Chondrocyte (in vitro differentiated cells): ENCODE measurements at regions not wholly inside any gene's neighbourhood (a gene's known extent, or its start where the extent isn't known, plus 50 kb on each side); places are given as distances from the start of the nearest gene placed in this dataset.
"Not testable (repeated sequence)": the region's sequence is repeated elsewhere in the genome, so short reads cannot be mapped to it uniquely, and the experiment has no call there.

Source experiments
- DNase-seq: peaks from one replicate; pipeline ENCODE4 v3.0.0; 2021; ENCODE audit warnings: mixed read lengths, low spot score
- H3K27ac Mint-ChIP-seq: one replicate; pipeline ENCODE4 v1.8.0; 2021; ENCODE audit warnings: mild to moderate bottlenecking, moderate library complexity, mixed read lengths; ENCODE audit not compliant: unreplicated experiment
- H3K27me3 Mint-ChIP-seq: 2 replicates; pipeline ENCODE4 v1.8.0; 2021; ENCODE audit warnings: low read depth, mixed read lengths
- H3K36me3 Mint-ChIP-seq: 2 replicates; pipeline ENCODE4 v1.8.0; 2021; ENCODE audit warnings: low read depth, mixed read lengths
- H3K4me1 Mint-ChIP-seq: 2 replicates; pipeline ENCODE4 v1.8.0; 2021; ENCODE audit warnings: low read depth, mild to moderate bottlenecking, mixed read lengths
- H3K4me3 Mint-ChIP-seq: one replicate; pipeline ENCODE4 v1.8.0; 2021; ENCODE audit warnings: mild to moderate bottlenecking, moderate library complexity, mixed read lengths; ENCODE audit not compliant: unreplicated experiment
- H3K9me3 Mint-ChIP-seq: 2 replicates; pipeline ENCODE4 v1.8.0; 2021; ENCODE audit warnings: low read depth, mixed read lengths
- TF ChIP-seq, protein P1 (sequence below): fragments of 200-600 bp; sonication (generic); IDR thresholded peaks from 2 replicates; pipeline ENCODE4 v1.5.0; 2021; ENCODE audit warnings: antibody characterized with exemption, mild to moderate bottlenecking, moderate library complexity

DNA sequence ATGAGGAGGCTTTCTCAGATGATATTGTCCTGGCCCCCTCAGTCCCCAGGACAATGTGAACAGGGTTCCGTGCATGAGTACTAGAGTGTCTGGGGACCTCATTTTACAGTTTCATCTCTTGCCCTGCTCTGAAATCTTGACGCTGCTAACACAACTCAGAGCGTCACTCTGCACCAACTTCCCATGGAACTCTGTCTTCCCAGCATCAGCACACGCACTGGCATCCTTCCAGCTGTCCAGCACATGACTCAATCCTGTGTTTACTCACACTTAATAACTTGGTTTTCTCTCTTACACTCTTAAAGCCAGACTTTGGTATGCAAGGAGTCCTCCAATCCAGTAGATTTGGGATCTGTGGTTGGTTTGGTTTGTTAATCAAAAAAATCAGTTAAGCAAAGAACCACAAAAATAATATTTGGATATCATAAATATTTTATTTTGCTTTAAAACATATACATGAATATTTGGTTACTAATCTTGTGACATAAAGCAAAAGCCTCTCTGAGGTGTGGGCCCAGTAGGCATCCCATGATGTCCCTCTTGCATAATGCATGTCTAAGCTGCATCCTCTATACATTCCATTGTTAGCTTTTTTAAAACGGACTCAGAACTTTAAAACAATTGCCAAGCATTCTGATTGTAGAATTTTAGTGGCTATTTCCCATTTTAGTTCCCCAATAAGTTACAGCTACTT lies 131.0 kb downstream of the CXCL12 start:
- no peak for DNase-seq
- H3K27me3 Mint-ChIP-seq, result peaks cover 4% of the 10 kb centered on the region
- TF ChIP-seq, protein P1, sequence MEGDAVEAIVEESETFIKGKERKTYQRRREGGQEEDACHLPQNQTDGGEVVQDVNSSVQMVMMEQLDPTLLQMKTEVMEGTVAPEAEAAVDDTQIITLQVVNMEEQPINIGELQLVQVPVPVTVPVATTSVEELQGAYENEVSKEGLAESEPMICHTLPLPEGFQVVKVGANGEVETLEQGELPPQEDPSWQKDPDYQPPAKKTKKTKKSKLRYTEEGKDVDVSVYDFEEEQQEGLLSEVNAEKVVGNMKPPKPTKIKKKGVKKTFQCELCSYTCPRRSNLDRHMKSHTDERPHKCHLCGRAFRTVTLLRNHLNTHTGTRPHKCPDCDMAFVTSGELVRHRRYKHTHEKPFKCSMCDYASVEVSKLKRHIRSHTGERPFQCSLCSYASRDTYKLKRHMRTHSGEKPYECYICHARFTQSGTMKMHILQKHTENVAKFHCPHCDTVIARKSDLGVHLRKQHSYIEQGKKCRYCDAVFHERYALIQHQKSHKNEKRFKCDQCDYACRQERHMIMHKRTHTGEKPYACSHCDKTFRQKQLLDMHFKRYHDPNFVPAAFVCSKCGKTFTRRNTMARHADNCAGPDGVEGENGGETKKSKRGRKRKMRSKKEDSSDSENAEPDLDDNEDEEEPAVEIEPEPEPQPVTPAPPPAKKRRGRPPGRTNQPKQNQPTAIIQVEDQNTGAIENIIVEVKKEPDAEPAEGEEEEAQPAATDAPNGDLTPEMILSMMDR, result no peak
- peak overlapping the region; percentile 70 for H3K27ac Mint-ChIP-seq
- H3K36me3 Mint-ChIP-seq, result peaks cover under 1% of the 10 kb centered on the region
- H3K4me1 Mint-ChIP-seq, result peaks cover 16% of the 10 kb centered on the region
- H3K9me3 Mint-ChIP-seq, result no peaks in the 10 kb centered on the region
- H3K4me3 Mint-ChIP-seq, result no peak overlapping the region

- not testable (repeated sequence) for H3K27ac Mint-ChIP-seq, H3K36me3 Mint-ChIP-seq, H3K27me3 Mint-ChIP-seq, DNase-seq, H3K9me3 Mint-ChIP-seq, H3K4me3 Mint-ChIP-seq
- H3K4me1 Mint-ChIP-seq, result peaks cover 16% of the 10 kb centered on the region
Observed at GRCh38 chr10:44252631-44253030, 132.3 kb downstream of the CXCL12 start.

DNA sequence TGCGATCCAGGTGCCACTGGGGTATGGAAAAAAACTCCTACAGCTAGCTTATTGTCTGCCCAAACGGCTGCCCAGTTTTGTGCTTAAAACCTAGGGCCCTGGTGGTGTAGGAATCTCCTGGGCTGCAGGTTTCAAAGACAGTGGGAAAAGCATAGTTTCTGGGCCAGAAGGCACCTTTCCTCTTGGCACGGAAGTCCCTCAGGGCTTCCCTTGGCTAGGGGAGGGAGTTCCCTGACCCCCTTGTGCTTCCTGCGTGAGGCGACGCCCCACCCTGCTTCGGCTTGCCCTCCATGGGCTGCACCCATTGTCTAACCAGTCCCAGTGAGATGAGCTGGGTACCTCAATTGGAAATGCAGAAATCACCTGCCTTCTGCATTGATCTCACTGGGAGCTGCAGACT lies 135.0 kb downstream of the CXCL12 start:
- peaks cover 22% of the 10 kb centered on the region for H3K4me1 Mint-ChIP-seq
- not testable (repeated sequence) for H3K36me3 Mint-ChIP-seq, H3K27me3 Mint-ChIP-seq, H3K4me3 Mint-ChIP-seq, DNase-seq, H3K27ac Mint-ChIP-seq
- peaks cover 16% of the 10 kb centered on the region for H3K9me3 Mint-ChIP-seq

- Mint-ChIP-seq H3K27ac (no peak overlapping the region), H3K36me3 (peaks cover 2% of the 10 kb centered on the region), H3K27me3 (peaks cover 5% of the 10 kb centered on the region), H3K4me3 (no peak overlapping the region), H3K4me1 (peaks cover 22% of the 10 kb centered on the region), H3K9me3 (peaks cover 16% of the 10 kb centered on the region)
- TF ChIP-seq, protein P1, result no peak
- no peak for DNase-seq
Observed at GRCh38 chr10:44249490-44249889, 135.4 kb downstream of the CXCL12 start.

DNA sequence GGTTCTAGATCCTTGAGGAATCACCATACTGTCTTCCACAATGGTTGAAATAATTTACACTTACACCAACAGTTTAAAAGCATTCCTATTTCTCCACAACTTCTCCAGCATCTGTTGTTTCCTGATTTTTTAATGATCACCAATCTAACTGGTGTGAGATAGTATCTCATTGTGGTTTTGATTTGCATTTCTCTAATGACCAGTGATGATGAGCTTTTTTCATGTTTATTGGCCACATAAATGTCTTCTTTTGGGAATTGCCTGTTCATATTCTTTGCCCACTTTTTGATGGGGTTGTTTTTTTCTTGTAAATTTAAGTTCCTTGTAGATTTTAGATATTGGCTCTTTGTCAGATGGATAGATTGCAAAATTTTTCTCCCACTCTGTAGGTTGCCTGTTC lies 138.2 kb downstream of the CXCL12 start:
- H3K27me3 Mint-ChIP-seq, result peaks cover 11% of the 10 kb centered on the region
- H3K36me3 Mint-ChIP-seq, result not testable (repeated sequence)

GRCh38 chr10:44246287-44246686 lies 138.6 kb downstream of the CXCL12 start:
- H3K4me3 Mint-ChIP-seq, H3K4me1 Mint-ChIP-seq, H3K27ac Mint-ChIP-seq, H3K36me3 Mint-ChIP-seq, DNase-seq: not testable (repeated sequence)
- Mint-ChIP-seq H3K27me3 (peaks cover 11% of the 10 kb centered on the region), H3K9me3 (peaks cover 21% of the 10 kb centered on the region)

More for the DNA sequence above, 138.2 kb downstream of the CXCL12 start:
- H3K4me3 Mint-ChIP-seq, H3K27ac Mint-ChIP-seq, DNase-seq, H3K4me1 Mint-ChIP-seq: not testable (repeated sequence)
- H3K9me3 Mint-ChIP-seq, result peaks cover 21% of the 10 kb centered on the region

DNA sequence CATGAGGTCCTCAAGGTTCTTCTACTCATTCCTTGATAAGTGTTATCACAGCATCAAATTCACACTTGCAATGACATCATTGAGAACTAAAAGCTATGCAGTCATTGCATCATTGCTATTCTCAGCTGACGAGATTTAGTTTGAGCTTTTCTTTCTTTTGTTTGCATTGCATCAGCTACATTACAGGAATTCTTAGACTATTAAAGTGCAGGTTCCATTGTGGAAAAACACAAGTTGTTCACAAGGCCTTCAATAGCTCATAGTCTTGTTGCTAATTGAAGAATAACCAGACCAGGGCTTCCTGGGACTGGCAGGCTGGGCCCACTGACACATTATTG lies 139.3 kb downstream of the CXCL12 start:
- Mint-ChIP-seq H3K27ac (peak overlapping the region; percentile 81), H3K9me3 (peaks cover 21% of the 10 kb centered on the region), H3K36me3 (peaks cover 4% of the 10 kb centered on the region), H3K4me3 (no peak overlapping the region), H3K4me1 (peaks cover 6% of the 10 kb centered on the region), H3K27me3 (peaks cover 9% of the 10 kb centered on the region)
- TF ChIP-seq, protein P1, result no peak
- DNase-seq, result no peak
